WTC11 (cell line): ENCODE measurements at regions not wholly inside any gene's neighbourhood (a gene's known extent, or its start where the extent isn't known, plus 50 kb on each side); places are given as distances from the start of the nearest gene placed in this dataset.

ENCODE experiments used
- ATAC-seq: fragments of 200-7000 bp; cut with Tn5 transposase; 2 replicates; pipeline ENCODE4 v1.10.0; 2021; ENCODE audit warnings: mild to moderate bottlenecking, moderate library complexity
- CTCF ChIA-PET: fragments of 300-600 bp; sonication (Branson Sonifier 250); formaldehyde crosslinking; loops from one replicate; lab custom pipeline; 2021; ENCODE audit warnings: antibody characterized with exemption; lab: Charles Lee
- POLR2A ChIA-PET: fragments of 350-600 bp; sonication (Branson Sonifier 250); formaldehyde crosslinking; loops from one replicate; lab custom pipeline; 2021; ENCODE audit warnings: antibody characterized with exemption; lab: Charles Lee
- DNase-seq: peaks from one replicate; pipeline ENCODE4 v3.0.0; 2021; ENCODE audit warnings: low spot score
- H3K27ac Mint-ChIP-seq: 2 replicates; pipeline ENCODE4 v1.8.0; 2021; ENCODE audit warnings: mixed read lengths
- H3K27me3 Mint-ChIP-seq: 2 replicates; pipeline ENCODE4 v1.8.0; 2021; ENCODE audit warnings: low read depth, mild to moderate bottlenecking, moderate library complexity, mixed read lengths
- H3K36me3 Mint-ChIP-seq: 2 replicates; pipeline ENCODE4 v1.8.0; 2021; ENCODE audit warnings: mixed read lengths
- H3K4me1 Mint-ChIP-seq: 2 replicates; pipeline ENCODE4 v1.8.0; 2022; ENCODE audit warnings: mixed read lengths
- H3K4me3 Mint-ChIP-seq: 2 replicates; pipeline ENCODE4 v1.8.0; 2021; ENCODE audit warnings: mild to moderate bottlenecking, moderate library complexity, mixed read lengths
- H3K9me3 Mint-ChIP-seq: 2 replicates; pipeline ENCODE4 v1.8.0; 2021; ENCODE audit warnings: mixed read lengths
- AFF4 ChIP-seq: sonication (generic); formaldehyde crosslinking; IDR thresholded peaks from 2 replicates; pipeline ENCODE4 v1.8.1; 2023; ENCODE audit warnings: mild to moderate bottlenecking, missing genetic modification reagents, borderline replicate concordance
- AR ChIP-seq: fragments of 250-450 bp; sonication (Bioruptor Pico); IDR thresholded peaks from 2 replicates; pipeline ENCODE4 v1.9.0; 2021; ENCODE audit warnings: mild to moderate bottlenecking
- ARID4B ChIP-seq: sonication (generic); formaldehyde crosslinking; IDR thresholded peaks from 2 replicates; pipeline ENCODE4 v1.8.0; 2023; ENCODE audit warnings: missing genetic modification reagents, mild to moderate bottlenecking, borderline replicate concordance
- ATF6 ChIP-seq: sonication (generic); formaldehyde crosslinking; IDR thresholded peaks from 2 replicates; pipeline ENCODE4 v1.8.1; 2023; ENCODE audit warnings: mild to moderate bottlenecking, missing genetic modification reagents
- CTCF ChIP-seq: fragments of 200-600 bp; IDR thresholded peaks from 2 replicates; pipeline ENCODE4 v1.8.0; 2022; ENCODE audit warnings: antibody characterized with exemption
- FOXP1 ChIP-seq: sonication (generic); formaldehyde crosslinking; IDR thresholded peaks from 2 replicates; pipeline ENCODE4 v1.8.0; 2022; ENCODE audit warnings: missing genetic modification reagents, mild to moderate bottlenecking, moderate library complexity, borderline replicate concordance
- GTF2I ChIP-seq: fragments of 250-450 bp; sonication (Bioruptor Pico); conservative IDR thresholded peaks from 2 replicates; pipeline ENCODE4 v1.4.0; 2021; ENCODE audit warnings: mild to moderate bottlenecking
- MAX ChIP-seq: sonication (generic); formaldehyde crosslinking; IDR thresholded peaks from 2 replicates; pipeline ENCODE4 v1.8.0; 2022; ENCODE audit warnings: mild to moderate bottlenecking, missing genetic modification reagents
- MLX ChIP-seq: sonication (generic); formaldehyde crosslinking; IDR thresholded peaks from 2 replicates; pipeline ENCODE4 v1.8.1; 2023; ENCODE audit warnings: mild to moderate bottlenecking, missing genetic modification reagents, moderate library complexity
- TEAD1 ChIP-seq: sonication (generic); formaldehyde crosslinking; IDR thresholded peaks from 2 replicates; pipeline ENCODE4 v1.8.0; 2022; ENCODE audit warnings: mild to moderate bottlenecking, missing genetic modification reagents
- ZMAT4 ChIP-seq: fragments of 250-450 bp; sonication (Bioruptor Pico); IDR thresholded peaks from 2 replicates; pipeline ENCODE4 v1.9.0; 2021; ENCODE audit warnings: mild to moderate bottlenecking
- ZNF121 ChIP-seq: sonication (generic); formaldehyde crosslinking; IDR thresholded peaks from 2 replicates; pipeline ENCODE4 v1.8.0; 2023; ENCODE audit warnings: missing genetic modification reagents

- TF ChIP-seq ZMAT4 (CRISPR knock-in tag): no peak
- no peak for TF ChIP-seq TEAD1
Observed at GRCh38 chr15:63452552-63453136, 51.7 kb upstream of the USP3 start (continued).

GRCh38 chr15:63453186-63453905 is 51.0 kb upstream of the USP3 start:
- ATAC-seq: no peak
- peak; percentile 68; the same call in 1 of the 2 replicates for TF ChIP-seq ZNF121 (CRISPR knock-in tag)
- no peak for TF ChIP-seq GTF2I (CRISPR knock-in tag)
- TF ChIP-seq MLX: no peak
- no peak for TF ChIP-seq CTCF
- TF ChIP-seq FOXP1 (CRISPR knock-in tag): no peak
- TF ChIP-seq, all 79 proteins: peak for 1
- ChIA-PET POLR2A (no interaction called here), CTCF (no interaction called here)
- Mint-ChIP-seq H3K27me3 (peaks cover under 1% of the 10 kb centered on the region; the same call in 1 of the 2 replicates), H3K27ac (no peak overlapping the region), H3K9me3 (peaks cover 5% of the 10 kb centered on the region), H3K4me1 (peaks cover 14% of the 10 kb centered on the region), H3K36me3 (peaks cover 5% of the 10 kb centered on the region), H3K4me3 (no peak overlapping the region)
- DNase-seq: no peak

GRCh38 chr15:63454503-63455211 is 49.7 kb upstream of the USP3 start:
- H3K4me3 Mint-ChIP-seq: no peak overlapping the region
- H3K4me1 Mint-ChIP-seq: peaks cover 9% of the 10 kb centered on the region
- no peak for DNase-seq
- H3K27me3 Mint-ChIP-seq: peaks cover 7% of the 10 kb centered on the region
- ChIA-PET POLR2A (no interaction called here), CTCF (interaction anchor here (1.0 kb wide), 1 partner anchor 11 kb away, joined by 3 read pairs; no protein-coding TSS in a partner anchor)
- peaks cover 13% of the 10 kb centered on the region for H3K9me3 Mint-ChIP-seq
- peaks cover 15% of the 10 kb centered on the region for H3K36me3 Mint-ChIP-seq
- H3K27ac Mint-ChIP-seq: no peak overlapping the region
- no peak for ATAC-seq
- TF ChIP-seq MAX (CRISPR knock-in tag) (no peak), AFF4 (no peak), AR (CRISPR knock-in tag) (no peak), ARID4B (CRISPR knock-in tag) (no peak), ATF6 (CRISPR knock-in tag) (no peak), ZNF121 (CRISPR knock-in tag) (no peak)
